Keratinocyte (primary cell): ENCODE measurements at regions not wholly inside any gene's neighbourhood (a gene's known extent, or its start where the extent isn't known, plus 50 kb on each side); places are given as distances from the start of the nearest gene placed in this dataset.

ENCODE experiments used
- CTCF ChIP-seq, 3 experiments: IDR thresholded peaks in 1 of 3; conservative IDR thresholded peaks in 1 of 3; optimal IDR thresholded peaks in 1 of 3; 2 replicates in 2 of 3; 3 replicates in 1 of 3; pipeline versions ENCODE3 to v1.5.1; 2011; ENCODE audit warnings: low read length in 3 of 3, mild to moderate bottlenecking in 3 of 3, moderate library complexity in 2 of 3, control low read depth in 1 of 3, inconsistent platforms in 1 of 3; ENCODE audit not compliant: insufficient read depth in 2 of 3; ENCODE audit errors: extremely low read depth in 1 of 3
- EZH2 ChIP-seq: IDR thresholded peaks from one replicate; pipeline ENCODE4 v1.6.1; 2012; ENCODE audit warnings: inconsistent platforms, mild to moderate bottlenecking, low read length, moderate library complexity

- no peak for TF ChIP-seq EZH2
- no peak for TF ChIP-seq CTCF (optimal IDR thresholded peaks at IDR 0.05 in 1 of 3, IDR thresholded peaks at IDR 0.05 in 1 of 3, conservative IDR thresholded peaks at IDR 0.05 in 1 of 3; ENCODE audit: extremely low read depth in 1 of 3, insufficient read depth in 2 of 3, low read length in 3 of 3)
These were observed 75.9 kb upstream of the ADAMTSL1 start for GRCh38 chr9:18398038-18398437.
